Sigmoid colon (tissue), 4 donors: ENCODE measurements at regions not wholly inside any gene's neighbourhood (a gene's known extent, or its start where the extent isn't known, plus 50 kb on each side); places are given as distances from the start of the nearest gene placed in this dataset.

ENCODE experiments used
- CTCF ChIP-seq, 4 experiments: fragments of 450-650 bp in 3 of 4; fragments of 200-600 bp in 1 of 4; IDR thresholded peaks; one replicate each; pipeline ENCODE4 v1.5.1; 2016 to 2019; ENCODE audit warnings: antibody characterized with exemption in 4 of 4, mild to moderate bottlenecking in 3 of 4, moderate library complexity in 2 of 4
- EP300 ChIP-seq, 4 donors: sonication (generic); formaldehyde crosslinking; IDR thresholded peaks; one replicate each; pipeline ENCODE4 v1.6.1; 2017; ENCODE audit warnings: antibody characterized with exemption in 4 of 4

GRCh38 chr14:28629328-28630004 is 137.1 kb upstream of the FOXG1 start:
- TF ChIP-seq CTCF (IDR thresholded peaks at IDR 0.05) (no peak), EP300 (IDR thresholded peaks at IDR 0.05) (no peak)
